WTC11 (cell line): ENCODE measurements at regions not wholly inside any gene's neighbourhood (a gene's known extent, or its start where the extent isn't known, plus 50 kb on each side); places are given as distances from the start of the nearest gene placed in this dataset.

Experiments used
- ATAC-seq: fragments of 200-7000 bp; cut with Tn5 transposase; 2 replicates; pipeline ENCODE4 v1.10.0; 2021; ENCODE audit warnings: mild to moderate bottlenecking, moderate library complexity
- CTCF ChIA-PET: fragments of 300-600 bp; sonication (Branson Sonifier 250); formaldehyde crosslinking; loops from one replicate; lab custom pipeline; 2021; ENCODE audit warnings: antibody characterized with exemption; lab: Charles Lee
- POLR2A ChIA-PET: fragments of 350-600 bp; sonication (Branson Sonifier 250); formaldehyde crosslinking; loops from one replicate; lab custom pipeline; 2021; ENCODE audit warnings: antibody characterized with exemption; lab: Charles Lee
- DNase-seq: peaks from one replicate; pipeline ENCODE4 v3.0.0; 2021; ENCODE audit warnings: low spot score
- H3K27ac Mint-ChIP-seq: 2 replicates; pipeline ENCODE4 v1.8.0; 2021; ENCODE audit warnings: mixed read lengths
- H3K27me3 Mint-ChIP-seq: 2 replicates; pipeline ENCODE4 v1.8.0; 2021; ENCODE audit warnings: low read depth, mild to moderate bottlenecking, moderate library complexity, mixed read lengths
- H3K36me3 Mint-ChIP-seq: 2 replicates; pipeline ENCODE4 v1.8.0; 2021; ENCODE audit warnings: mixed read lengths
- H3K4me1 Mint-ChIP-seq: 2 replicates; pipeline ENCODE4 v1.8.0; 2022; ENCODE audit warnings: mixed read lengths
- H3K4me3 Mint-ChIP-seq: 2 replicates; pipeline ENCODE4 v1.8.0; 2021; ENCODE audit warnings: mild to moderate bottlenecking, moderate library complexity, mixed read lengths
- H3K9me3 Mint-ChIP-seq: 2 replicates; pipeline ENCODE4 v1.8.0; 2021; ENCODE audit warnings: mixed read lengths
- NFYB ChIP-seq: sonication (generic); formaldehyde crosslinking; conservative IDR thresholded peaks from 2 replicates; pipeline ENCODE4 v1.8.0; 2022; ENCODE audit warnings: low read depth, missing genetic modification reagents
- SMAD3 ChIP-seq: sonication (generic); formaldehyde crosslinking; IDR thresholded peaks from 2 replicates; pipeline ENCODE4 v1.8.0; 2022; ENCODE audit warnings: missing genetic modification reagents, mild to moderate bottlenecking, borderline replicate concordance
- SOX15 ChIP-seq: fragments of 250-450 bp; sonication (Bioruptor Pico); IDR thresholded peaks from 2 replicates; pipeline ENCODE4 v1.9.0; 2021; ENCODE audit warnings: mild to moderate bottlenecking
- TCF7 ChIP-seq: sonication (generic); formaldehyde crosslinking; IDR thresholded peaks from 2 replicates; pipeline ENCODE4 v1.8.0; 2022; ENCODE audit warnings: mild to moderate bottlenecking, low read depth, missing genetic modification reagents, moderate library complexity
- TEAD1 ChIP-seq: sonication (generic); formaldehyde crosslinking; IDR thresholded peaks from 2 replicates; pipeline ENCODE4 v1.8.0; 2022; ENCODE audit warnings: mild to moderate bottlenecking, missing genetic modification reagents
- ZNF317 ChIP-seq: sonication (generic); formaldehyde crosslinking; IDR thresholded peaks from 2 replicates; pipeline ENCODE4 v1.8.1; 2023; ENCODE audit warnings: low read depth, mild to moderate bottlenecking, moderate library complexity, missing genetic modification reagents, borderline replicate concordance
- ZNF671 ChIP-seq: fragments of 250-450 bp; sonication (Bioruptor Pico); IDR thresholded peaks from 2 replicates; pipeline ENCODE4 v1.8.0; 2021; ENCODE audit warnings: mild to moderate bottlenecking
- TF ChIP-seq, protein P1 (sequence below): sonication (generic); formaldehyde crosslinking; IDR thresholded peaks from 2 replicates; pipeline ENCODE4 v1.8.0; 2022; ENCODE audit warnings: missing genetic modification reagents
- TF ChIP-seq, protein P2 (sequence below): fragments of 250-450 bp; sonication (Bioruptor Pico); IDR thresholded peaks from 2 replicates; pipeline ENCODE4 v1.9.0; 2021; ENCODE audit warnings: moderate library complexity, mild to moderate bottlenecking, inconsistent platforms, borderline replicate concordance
- TF ChIP-seq, protein P3 (sequence below): sonication (generic); formaldehyde crosslinking; IDR thresholded peaks from 2 replicates; pipeline ENCODE4 v1.8.0; 2022; ENCODE audit warnings: mild to moderate bottlenecking, missing genetic modification reagents
- TF ChIP-seq, protein P4 (sequence below): sonication (generic); formaldehyde crosslinking; IDR thresholded peaks from 2 replicates; pipeline ENCODE4 v1.8.1; 2022; ENCODE audit warnings: mild to moderate bottlenecking, missing genetic modification reagents, moderate library complexity, borderline replicate concordance
- TF ChIP-seq, protein P5 (sequence below): fragments of 250-450 bp; sonication (Bioruptor Pico); IDR thresholded peaks from 2 replicates; pipeline ENCODE4 v1.9.0; 2021; ENCODE audit warnings: mild to moderate bottlenecking
- TF ChIP-seq, protein P6 (sequence below): fragments of 250-450 bp; sonication (Bioruptor Pico); IDR thresholded peaks from 2 replicates; pipeline ENCODE4 v1.9.0; 2021; ENCODE audit warnings: mild to moderate bottlenecking, borderline replicate concordance
- TF ChIP-seq, protein P7 (sequence below): fragments of 250-450 bp; sonication (Bioruptor Pico); IDR thresholded peaks from 2 replicates; pipeline ENCODE4 v2.1.2; 2022; ENCODE audit warnings: mild to moderate bottlenecking, moderate library complexity

DNA sequence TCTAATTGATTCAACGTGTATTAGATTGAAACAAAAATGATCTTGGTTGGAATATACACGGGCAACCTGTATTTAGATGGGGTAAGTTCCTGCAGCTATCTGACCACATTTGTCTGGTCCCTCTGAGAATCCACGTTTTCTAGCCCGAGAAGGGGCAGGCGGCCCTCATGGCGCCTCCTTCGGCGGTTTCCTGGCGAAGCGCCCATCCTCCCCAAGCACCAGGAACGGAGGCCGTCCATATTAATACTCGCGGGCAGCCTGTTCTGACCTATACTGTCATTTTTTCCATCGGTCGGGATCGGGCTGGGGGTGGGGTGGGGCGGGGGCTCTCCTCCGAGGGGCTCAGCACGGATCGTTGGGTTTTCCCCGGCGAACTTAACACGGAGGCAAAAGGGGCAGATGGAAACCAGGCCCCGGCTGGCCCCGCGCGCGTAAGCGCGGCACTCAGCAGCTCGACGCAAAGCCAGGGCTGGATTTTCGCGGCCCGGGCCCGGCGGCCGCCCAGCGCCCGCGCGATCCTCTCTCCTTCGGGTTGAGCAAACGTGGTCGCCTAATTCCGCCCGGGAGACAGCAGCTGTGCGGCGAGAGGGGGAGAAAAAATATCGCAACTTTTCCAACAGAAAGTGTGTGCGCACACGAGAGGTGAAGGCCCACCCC, 77.2 kb upstream of the BCOR start:
- Mint-ChIP-seq H3K4me1 (peaks cover 33% of the 10 kb centered on the region), H3K27me3 (peaks cover 8% of the 10 kb centered on the region), H3K4me3 (peak overlapping the region; percentile 73), H3K9me3 (no peaks in the 10 kb centered on the region), H3K27ac (peak overlapping the region; percentile 98), H3K36me3 (no peaks in the 10 kb centered on the region)
- no peak for ATAC-seq
- CTCF ChIA-PET: no interaction called here
- TF ChIP-seq, protein P1, sequence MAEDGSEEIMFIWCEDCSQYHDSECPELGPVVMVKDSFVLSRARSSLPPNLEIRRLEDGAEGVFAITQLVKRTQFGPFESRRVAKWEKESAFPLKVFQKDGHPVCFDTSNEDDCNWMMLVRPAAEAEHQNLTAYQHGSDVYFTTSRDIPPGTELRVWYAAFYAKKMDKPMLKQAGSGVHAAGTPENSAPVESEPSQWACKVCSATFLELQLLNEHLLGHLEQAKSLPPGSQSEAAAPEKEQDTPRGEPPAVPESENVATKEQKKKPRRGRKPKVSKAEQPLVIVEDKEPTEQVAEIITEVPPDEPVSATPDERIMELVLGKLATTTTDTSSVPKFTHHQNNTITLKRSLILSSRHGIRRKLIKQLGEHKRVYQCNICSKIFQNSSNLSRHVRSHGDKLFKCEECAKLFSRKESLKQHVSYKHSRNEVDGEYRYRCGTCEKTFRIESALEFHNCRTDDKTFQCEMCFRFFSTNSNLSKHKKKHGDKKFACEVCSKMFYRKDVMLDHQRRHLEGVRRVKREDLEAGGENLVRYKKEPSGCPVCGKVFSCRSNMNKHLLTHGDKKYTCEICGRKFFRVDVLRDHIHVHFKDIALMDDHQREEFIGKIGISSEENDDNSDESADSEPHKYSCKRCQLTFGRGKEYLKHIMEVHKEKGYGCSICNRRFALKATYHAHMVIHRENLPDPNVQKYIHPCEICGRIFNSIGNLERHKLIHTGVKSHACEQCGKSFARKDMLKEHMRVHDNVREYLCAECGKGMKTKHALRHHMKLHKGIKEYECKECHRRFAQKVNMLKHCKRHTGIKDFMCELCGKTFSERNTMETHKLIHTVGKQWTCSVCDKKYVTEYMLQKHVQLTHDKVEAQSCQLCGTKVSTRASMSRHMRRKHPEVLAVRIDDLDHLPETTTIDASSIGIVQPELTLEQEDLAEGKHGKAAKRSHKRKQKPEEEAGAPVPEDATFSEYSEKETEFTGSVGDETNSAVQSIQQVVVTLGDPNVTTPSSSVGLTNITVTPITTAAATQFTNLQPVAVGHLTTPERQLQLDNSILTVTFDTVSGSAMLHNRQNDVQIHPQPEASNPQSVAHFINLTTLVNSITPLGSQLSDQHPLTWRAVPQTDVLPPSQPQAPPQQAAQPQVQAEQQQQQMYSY (CRISPR knock-in tag): peak; percentile 86
- TF ChIP-seq, protein P2, sequence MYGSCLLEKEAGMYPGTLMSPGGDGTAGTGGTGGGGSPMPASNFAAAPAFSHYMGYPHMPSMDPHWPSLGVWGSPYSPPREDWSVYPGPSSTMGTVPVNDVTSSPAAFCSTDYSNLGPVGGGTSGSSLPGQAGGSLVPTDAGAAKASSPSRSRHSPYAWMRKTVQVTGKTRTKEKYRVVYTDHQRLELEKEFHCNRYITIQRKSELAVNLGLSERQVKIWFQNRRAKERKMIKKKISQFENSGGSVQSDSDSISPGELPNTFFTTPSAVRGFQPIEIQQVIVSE (CRISPR knock-in tag): no peak
- POLR2A ChIA-PET: no interaction called here
- DNase-seq: peak; percentile 48

DNA sequence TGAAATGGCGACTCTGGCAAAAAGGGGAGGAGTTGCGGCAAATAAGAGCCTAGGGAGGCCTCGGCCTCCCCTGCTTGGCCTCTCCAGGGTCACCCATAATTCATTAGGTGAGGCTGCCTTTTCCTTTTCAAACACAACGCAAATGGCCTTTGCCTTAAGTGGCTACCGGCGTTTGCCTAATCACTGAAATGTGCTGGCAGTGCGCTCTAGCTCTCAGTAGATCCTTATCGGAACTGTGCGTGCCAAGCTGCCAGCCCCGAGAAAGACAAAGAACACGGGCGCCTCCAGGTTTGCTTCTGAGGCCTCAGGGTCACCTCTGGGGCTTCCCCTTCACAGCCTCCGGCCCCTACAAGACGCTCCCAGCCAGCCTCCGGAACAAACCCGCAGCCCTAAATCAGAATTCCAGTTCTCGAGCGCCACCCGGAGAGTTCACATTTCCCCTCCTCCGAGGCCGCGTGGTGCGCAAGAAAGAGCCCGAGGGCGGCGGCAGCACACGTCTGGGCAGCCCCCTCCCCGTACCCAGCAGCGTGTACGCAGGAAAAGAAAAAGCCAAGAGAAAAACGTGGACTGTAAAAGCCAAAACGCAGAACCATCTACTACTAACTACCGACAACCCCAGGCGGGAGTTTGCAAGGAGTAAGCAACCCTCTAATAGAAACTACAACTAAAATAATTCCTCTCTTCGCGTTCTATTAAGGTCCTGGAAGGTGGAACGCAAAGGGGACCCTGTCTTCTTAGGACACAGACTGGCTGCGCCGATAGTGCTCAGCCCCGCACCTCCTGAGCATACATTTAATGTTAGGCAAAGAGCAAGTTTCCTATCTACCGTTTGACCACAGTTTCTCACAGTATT, 76.5 kb upstream of the BCOR start:
- Mint-ChIP-seq H3K27ac (peak overlapping the region; percentile 98), H3K9me3 (no peaks in the 10 kb centered on the region), H3K27me3 (peaks cover 8% of the 10 kb centered on the region), H3K4me3 (peak overlapping the region; percentile 72), H3K4me1 (peaks cover 33% of the 10 kb centered on the region), H3K36me3 (no peaks in the 10 kb centered on the region)
- POLR2A ChIA-PET: no interaction called here
- DNase-seq (peak; percentile 38), ATAC-seq (peak; percentile 1; the same call in 1 of the 2 replicates)
- CTCF ChIA-PET: interaction anchor here (0.5 kb wide), 1 partner anchor 370 kb away, joined by 3 read pairs; no protein-coding TSS in a partner anchor
- TF ChIP-seq, protein P3, sequence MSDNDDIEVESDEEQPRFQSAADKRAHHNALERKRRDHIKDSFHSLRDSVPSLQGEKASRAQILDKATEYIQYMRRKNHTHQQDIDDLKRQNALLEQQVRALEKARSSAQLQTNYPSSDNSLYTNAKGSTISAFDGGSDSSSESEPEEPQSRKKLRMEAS: 0 out of 2 replicates have a peak, but pooled peaks have one; percentile 16
- TF ChIP-seq, protein P4, sequence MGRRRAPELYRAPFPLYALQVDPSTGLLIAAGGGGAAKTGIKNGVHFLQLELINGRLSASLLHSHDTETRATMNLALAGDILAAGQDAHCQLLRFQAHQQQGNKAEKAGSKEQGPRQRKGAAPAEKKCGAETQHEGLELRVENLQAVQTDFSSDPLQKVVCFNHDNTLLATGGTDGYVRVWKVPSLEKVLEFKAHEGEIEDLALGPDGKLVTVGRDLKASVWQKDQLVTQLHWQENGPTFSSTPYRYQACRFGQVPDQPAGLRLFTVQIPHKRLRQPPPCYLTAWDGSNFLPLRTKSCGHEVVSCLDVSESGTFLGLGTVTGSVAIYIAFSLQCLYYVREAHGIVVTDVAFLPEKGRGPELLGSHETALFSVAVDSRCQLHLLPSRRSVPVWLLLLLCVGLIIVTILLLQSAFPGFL (CRISPR knock-in tag): no peak
- TF ChIP-seq, protein P5, sequence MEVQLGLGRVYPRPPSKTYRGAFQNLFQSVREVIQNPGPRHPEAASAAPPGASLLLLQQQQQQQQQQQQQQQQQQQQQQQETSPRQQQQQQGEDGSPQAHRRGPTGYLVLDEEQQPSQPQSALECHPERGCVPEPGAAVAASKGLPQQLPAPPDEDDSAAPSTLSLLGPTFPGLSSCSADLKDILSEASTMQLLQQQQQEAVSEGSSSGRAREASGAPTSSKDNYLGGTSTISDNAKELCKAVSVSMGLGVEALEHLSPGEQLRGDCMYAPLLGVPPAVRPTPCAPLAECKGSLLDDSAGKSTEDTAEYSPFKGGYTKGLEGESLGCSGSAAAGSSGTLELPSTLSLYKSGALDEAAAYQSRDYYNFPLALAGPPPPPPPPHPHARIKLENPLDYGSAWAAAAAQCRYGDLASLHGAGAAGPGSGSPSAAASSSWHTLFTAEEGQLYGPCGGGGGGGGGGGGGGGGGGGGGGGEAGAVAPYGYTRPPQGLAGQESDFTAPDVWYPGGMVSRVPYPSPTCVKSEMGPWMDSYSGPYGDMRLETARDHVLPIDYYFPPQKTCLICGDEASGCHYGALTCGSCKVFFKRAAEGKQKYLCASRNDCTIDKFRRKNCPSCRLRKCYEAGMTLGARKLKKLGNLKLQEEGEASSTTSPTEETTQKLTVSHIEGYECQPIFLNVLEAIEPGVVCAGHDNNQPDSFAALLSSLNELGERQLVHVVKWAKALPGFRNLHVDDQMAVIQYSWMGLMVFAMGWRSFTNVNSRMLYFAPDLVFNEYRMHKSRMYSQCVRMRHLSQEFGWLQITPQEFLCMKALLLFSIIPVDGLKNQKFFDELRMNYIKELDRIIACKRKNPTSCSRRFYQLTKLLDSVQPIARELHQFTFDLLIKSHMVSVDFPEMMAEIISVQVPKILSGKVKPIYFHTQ (CRISPR knock-in tag): no peak
- TF ChIP-seq, protein P6, sequence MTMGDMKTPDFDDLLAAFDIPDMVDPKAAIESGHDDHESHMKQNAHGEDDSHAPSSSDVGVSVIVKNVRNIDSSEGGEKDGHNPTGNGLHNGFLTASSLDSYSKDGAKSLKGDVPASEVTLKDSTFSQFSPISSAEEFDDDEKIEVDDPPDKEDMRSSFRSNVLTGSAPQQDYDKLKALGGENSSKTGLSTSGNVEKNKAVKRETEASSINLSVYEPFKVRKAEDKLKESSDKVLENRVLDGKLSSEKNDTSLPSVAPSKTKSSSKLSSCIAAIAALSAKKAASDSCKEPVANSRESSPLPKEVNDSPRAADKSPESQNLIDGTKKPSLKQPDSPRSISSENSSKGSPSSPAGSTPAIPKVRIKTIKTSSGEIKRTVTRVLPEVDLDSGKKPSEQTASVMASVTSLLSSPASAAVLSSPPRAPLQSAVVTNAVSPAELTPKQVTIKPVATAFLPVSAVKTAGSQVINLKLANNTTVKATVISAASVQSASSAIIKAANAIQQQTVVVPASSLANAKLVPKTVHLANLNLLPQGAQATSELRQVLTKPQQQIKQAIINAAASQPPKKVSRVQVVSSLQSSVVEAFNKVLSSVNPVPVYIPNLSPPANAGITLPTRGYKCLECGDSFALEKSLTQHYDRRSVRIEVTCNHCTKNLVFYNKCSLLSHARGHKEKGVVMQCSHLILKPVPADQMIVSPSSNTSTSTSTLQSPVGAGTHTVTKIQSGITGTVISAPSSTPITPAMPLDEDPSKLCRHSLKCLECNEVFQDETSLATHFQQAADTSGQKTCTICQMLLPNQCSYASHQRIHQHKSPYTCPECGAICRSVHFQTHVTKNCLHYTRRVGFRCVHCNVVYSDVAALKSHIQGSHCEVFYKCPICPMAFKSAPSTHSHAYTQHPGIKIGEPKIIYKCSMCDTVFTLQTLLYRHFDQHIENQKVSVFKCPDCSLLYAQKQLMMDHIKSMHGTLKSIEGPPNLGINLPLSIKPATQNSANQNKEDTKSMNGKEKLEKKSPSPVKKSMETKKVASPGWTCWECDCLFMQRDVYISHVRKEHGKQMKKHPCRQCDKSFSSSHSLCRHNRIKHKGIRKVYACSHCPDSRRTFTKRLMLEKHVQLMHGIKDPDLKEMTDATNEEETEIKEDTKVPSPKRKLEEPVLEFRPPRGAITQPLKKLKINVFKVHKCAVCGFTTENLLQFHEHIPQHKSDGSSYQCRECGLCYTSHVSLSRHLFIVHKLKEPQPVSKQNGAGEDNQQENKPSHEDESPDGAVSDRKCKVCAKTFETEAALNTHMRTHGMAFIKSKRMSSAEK: no peak
- TF ChIP-seq NFYB (CRISPR knock-in tag) (no peak), ZNF671 (CRISPR knock-in tag) (no peak), TEAD1 (CRISPR knock-in tag) (no peak), SOX15 (CRISPR knock-in tag) (no peak), TCF7 (CRISPR knock-in tag) (no peak), SMAD3 (no peak), ZNF317 (no peak)
- TF ChIP-seq, protein P7, sequence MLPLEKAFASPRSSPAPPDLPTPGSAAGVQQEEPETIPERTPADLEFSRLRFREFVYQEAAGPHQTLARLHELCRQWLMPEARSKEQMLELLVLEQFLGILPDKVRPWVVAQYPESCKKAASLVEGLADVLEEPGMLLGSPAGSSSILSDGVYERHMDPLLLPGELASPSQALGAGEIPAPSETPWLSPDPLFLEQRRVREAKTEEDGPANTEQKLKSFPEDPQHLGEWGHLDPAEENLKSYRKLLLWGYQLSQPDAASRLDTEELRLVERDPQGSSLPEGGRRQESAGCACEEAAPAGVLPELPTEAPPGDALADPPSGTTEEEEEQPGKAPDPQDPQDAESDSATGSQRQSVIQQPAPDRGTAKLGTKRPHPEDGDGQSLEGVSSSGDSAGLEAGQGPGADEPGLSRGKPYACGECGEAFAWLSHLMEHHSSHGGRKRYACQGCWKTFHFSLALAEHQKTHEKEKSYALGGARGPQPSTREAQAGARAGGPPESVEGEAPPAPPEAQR (CRISPR knock-in tag): no peak
